Fibroblast of mammary gland (primary cell): ENCODE measurements at regions not wholly inside any gene's neighbourhood (a gene's known extent, or its start where the extent isn't known, plus 50 kb on each side); places are given as distances from the start of the nearest gene placed in this dataset.
"Not testable (repeated sequence)": the region's sequence is repeated elsewhere in the genome, so short reads cannot be mapped to it uniquely, and the experiment has no call there.

Experiments used
- DNase-seq: peaks from one replicate; pipeline ENCODE4 v3.0.0-alpha.2; 2010; ENCODE audit warnings: low read depth
- H3K4me3 ChIP-seq: 2 replicates; pipeline ENCODE4 v1.5.1; 2011; ENCODE audit warnings: low read depth, mild to moderate bottlenecking, low read length, moderate library complexity; ENCODE audit not compliant: control insufficient read depth
- TF ChIP-seq, protein P1 (sequence below): conservative IDR thresholded peaks from 2 replicates; pipeline ENCODE4 v1.5.1; 2011; ENCODE audit warnings: low read depth, low read length, inconsistent platforms; ENCODE audit not compliant: control insufficient read depth, insufficient read depth

GRCh38 chr3:26118165-26118564, 328.3 kb downstream of the OXSM start:
- no peak for DNase-seq
- TF ChIP-seq, protein P1, sequence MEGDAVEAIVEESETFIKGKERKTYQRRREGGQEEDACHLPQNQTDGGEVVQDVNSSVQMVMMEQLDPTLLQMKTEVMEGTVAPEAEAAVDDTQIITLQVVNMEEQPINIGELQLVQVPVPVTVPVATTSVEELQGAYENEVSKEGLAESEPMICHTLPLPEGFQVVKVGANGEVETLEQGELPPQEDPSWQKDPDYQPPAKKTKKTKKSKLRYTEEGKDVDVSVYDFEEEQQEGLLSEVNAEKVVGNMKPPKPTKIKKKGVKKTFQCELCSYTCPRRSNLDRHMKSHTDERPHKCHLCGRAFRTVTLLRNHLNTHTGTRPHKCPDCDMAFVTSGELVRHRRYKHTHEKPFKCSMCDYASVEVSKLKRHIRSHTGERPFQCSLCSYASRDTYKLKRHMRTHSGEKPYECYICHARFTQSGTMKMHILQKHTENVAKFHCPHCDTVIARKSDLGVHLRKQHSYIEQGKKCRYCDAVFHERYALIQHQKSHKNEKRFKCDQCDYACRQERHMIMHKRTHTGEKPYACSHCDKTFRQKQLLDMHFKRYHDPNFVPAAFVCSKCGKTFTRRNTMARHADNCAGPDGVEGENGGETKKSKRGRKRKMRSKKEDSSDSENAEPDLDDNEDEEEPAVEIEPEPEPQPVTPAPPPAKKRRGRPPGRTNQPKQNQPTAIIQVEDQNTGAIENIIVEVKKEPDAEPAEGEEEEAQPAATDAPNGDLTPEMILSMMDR, result no peak

GRCh38 chr3:26132942-26133341, 343.1 kb downstream of the OXSM start:
- no peak for DNase-seq
- TF ChIP-seq, protein P1, result no peak
- H3K4me3 ChIP-seq, result no peak overlapping the region

More at GRCh38 chr3:26118165-26118564, 328.3 kb downstream of the OXSM start:
- no peak overlapping the region for H3K4me3 ChIP-seq

- DNase-seq, result no peak
- TF ChIP-seq, protein P1, result no peak
- H3K4me3 ChIP-seq, result no peak overlapping the region
Measured at GRCh38 chr3:26141296-26141695, 351.4 kb downstream of the OXSM start.

DNA sequence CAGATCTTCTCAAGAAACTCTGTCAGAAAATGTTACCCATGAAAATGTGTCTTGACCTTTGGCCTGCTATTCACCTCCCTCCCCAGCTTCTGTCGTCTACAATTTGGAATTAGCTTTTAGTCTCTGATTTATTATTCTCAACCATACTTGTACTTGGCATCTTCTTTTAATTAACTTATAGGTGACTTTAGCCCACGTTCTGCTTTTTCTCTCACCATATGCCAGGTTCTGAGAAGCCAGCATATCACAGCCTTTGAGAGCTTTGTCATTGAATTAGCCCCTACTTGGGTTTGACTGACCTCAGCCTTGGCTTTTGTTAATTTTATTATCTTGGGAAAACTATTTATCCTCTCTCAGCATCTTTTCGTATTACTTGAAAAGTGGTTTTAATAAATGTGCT, 355.9 kb downstream of the OXSM start:
- no peak for DNase-seq
- TF ChIP-seq, protein P1, result no peak

GRCh38 chr3:26157428-26157827, 367.5 kb downstream of the OXSM start:
- not testable (repeated sequence) for DNase-seq, H3K4me3 ChIP-seq

More for the DNA sequence above, 355.9 kb downstream of the OXSM start:
- H3K4me3 ChIP-seq, result no peak overlapping the region

- TF ChIP-seq, protein P1, result no peak
- no peak for DNase-seq
- H3K4me3 ChIP-seq, result no peak overlapping the region
Measured at GRCh38 chr3:26171006-26171405, 381.1 kb downstream of the OXSM start.

DNA sequence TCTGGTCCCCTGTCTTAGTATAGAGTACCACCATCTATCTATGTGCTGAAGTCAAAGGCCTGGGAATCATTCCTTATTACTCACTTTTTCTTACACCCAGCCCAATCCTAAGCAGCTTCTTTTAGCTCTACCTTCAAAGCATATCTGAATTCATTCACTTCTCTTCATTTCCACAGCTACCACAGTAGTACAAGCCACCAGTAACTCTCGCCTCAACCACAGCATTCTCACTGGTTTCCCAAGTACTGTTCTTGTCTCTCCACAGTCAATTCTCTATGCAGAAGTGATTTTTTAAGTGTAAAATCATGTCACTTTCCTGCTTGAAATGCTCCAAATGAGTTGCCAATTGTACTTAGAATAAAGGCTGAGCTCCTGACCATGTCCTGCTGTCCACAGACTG, 401.7 kb downstream of the OXSM start:
- TF ChIP-seq, protein P1, result no peak
- DNase-seq, result no peak
- H3K4me3 ChIP-seq, result no peak overlapping the region
